SKM-1 (cell line): ENCODE measurements at regions not wholly inside any gene's neighbourhood (a gene's known extent, or its start where the extent isn't known, plus 50 kb on each side); places are given as distances from the start of the nearest gene placed in this dataset.

Source experiments
- DNase-seq: peaks from one replicate; lab custom pipeline; 2025; ENCODE audit not compliant: unreplicated experiment; lab: John Stamatoyannopoulos, UW

DNA sequence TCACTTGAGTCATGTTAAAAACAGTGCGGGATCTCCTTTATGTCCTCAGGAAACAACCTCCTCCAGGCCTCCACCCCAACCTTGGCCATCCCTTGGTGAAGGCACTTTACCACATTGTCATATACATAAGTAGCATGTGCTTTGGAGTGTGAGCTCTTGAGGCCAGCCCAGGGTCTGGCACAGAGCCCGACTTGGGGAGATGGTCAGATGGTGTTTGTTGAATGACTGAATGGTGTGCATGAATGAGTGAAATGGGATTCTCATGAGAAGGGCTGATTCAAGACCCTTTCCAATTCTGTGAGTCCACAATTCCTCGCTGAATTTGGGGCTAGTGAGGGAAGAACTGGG is 52.9 kb upstream of the DLK1 start:
- DNase-seq, result no peak

DNA sequence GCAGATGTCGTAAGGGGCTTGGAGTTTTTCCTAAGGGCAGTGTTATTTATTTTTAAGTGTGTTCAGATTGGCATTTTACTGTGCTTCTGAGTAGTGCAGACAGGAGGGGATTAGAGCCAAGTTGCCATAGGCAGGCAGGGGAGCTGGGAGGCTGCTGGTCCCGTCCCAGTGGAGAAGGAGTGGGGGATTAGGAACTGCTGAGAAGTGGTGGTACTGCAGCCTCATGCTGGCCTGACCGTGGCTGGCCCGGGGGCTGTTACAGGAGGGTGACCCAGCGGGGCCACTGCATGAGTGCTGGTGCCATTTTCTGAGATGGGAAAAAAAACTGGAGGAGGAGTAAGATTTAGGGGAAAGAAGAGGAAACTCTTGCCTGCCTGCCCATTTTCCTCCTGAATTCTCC is 52.3 kb upstream of the DLK1 start:
- no peak for DNase-seq

DNA sequence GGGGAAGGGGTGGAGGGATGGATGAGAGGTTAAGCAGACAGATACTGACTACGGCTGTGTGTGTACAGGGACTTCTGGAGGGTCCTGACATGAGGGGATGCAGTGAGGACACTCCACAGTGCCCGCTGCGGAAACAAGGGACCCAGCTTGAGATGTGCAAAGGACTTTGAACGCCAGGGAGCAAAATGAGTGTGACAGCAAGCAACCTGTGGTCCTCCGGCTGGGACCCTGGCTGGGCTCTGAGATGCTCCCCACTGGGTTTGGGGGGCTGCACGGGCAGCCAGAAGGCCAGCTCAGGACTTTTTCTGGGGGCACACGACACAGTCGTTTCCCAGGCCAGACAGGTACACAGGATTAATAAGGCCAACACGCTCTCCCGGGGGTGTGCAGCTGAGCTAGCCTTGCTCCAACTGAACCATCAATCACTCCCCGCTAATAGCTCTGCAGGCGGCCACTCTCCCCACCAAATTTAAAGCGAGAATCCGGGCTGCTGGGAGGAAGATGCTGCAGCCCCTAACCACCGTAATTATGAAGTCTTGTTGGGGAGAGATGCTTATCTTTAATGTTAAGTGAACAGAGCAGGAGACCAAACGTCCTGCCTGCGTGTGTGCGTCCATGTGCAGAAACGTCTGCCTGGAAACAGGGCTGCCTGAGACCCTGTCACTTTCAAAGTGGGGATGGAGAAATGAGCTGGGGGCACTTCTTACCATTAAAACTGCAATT is 51.6 kb upstream of the DLK1 start:
- DNase-seq, result no peak

DNA sequence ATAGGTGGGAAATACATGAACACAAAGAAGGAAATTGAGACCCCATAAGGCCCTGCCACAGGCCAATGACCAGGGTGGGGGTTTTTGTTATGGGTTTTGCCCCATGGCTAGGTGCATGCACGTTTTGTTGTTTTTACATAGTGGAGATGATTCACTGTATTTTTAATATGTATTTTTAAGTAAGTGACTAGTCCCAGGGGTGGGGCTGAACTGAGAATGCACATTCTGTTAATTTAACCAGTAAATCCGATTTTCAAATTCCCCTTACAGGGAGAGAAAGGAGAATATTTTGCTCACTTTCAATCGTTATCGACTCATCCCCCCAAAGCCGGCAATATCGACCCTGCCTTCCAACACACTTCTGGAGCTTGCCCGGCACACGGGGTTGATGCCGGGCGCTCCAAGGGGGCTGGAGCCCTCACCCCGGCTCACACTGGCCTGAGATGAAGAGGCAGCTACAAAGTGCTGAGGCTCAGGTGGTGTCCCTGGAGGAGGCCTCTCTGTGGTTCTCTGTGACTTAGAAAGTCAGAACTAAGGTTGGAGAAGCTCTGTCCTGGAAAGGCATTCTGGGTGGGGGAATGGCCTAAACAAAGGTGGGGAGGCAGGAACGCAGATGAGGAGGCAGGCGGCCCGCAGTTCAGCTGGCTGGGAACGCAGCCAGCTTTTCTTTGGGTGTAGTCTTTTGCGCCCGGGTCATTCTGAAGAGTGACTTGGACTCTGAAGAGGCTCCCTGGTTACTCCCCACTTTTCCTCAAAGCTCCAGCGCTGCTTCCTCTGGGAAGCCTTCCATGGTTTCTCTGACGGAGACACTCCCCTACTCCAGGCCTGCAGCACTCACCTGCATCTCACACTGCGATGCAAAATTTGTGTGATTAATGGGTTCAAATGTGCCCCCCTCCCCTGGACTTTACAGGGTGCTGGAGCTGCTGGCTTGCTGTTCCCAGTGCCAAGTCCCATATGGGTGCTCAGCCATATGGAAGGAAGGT is 50.7 kb upstream of the DLK1 start:
- DNase-seq, result no peak
